ENCODE measurements at regions not wholly inside any gene's neighbourhood (a gene's known extent, or its start where the extent isn't known, plus 50 kb on each side); places are given as distances from the start of the nearest gene placed in this dataset.

- no peak for TF ChIP-seq ATF3 (IDR thresholded peaks at IDR 0.05)
- no peak for TF ChIP-seq ZFX (IDR thresholded peaks at IDR 0.05)
- peak; percentile 29 to 39 (median 32); a peak in 5 of 6 replicates for TF ChIP-seq CTCF (IDR thresholded peaks at IDR 0.05 in 2 of 3, conservative IDR thresholded peaks at IDR 0.05 in 1 of 3; ENCODE audit: borderline replicate concordance in 1 of 3, insufficient read depth in 1 of 3, low read depth in 2 of 3, low read length in 2 of 3)
- TF ChIP-seq REST (IDR thresholded peaks at IDR 0.05; ENCODE audit: low read depth): no peak
- no peak for TF ChIP-seq POLR2A (IDR thresholded peaks at IDR 0.05; ENCODE audit: borderline replicate concordance, extremely low read depth, insufficient read depth, insufficient read length)
- no peak for TF ChIP-seq FOSL1 (IDR thresholded peaks at IDR 0.05; ENCODE audit: low read depth)
- no peak for TF ChIP-seq SIN3A (IDR thresholded peaks at IDR 0.05; ENCODE audit: low read depth)
- no peak for TF ChIP-seq YY1 (IDR thresholded peaks at IDR 0.05; ENCODE audit: extremely low read depth, insufficient replicate concordance, low read depth, low read length)
- no peak for TF ChIP-seq CBX3 (IDR thresholded peaks at IDR 0.05; ENCODE audit: low read depth)
- no peak for TF ChIP-seq EZH2 (IDR thresholded peaks at IDR 0.05)
- TF ChIP-seq RAD21 (IDR thresholded peaks at IDR 0.05; ENCODE audit: low read depth): peak; percentile 60
- no peak for TF ChIP-seq EZH2phosphoT487 (IDR thresholded peaks at IDR 0.05; ENCODE audit: borderline replicate concordance)
- TF ChIP-seq SRF (IDR thresholded peaks at IDR 0.05; ENCODE audit: low read depth): no peak
- no peak for TF ChIP-seq ZNF274 (IDR thresholded peaks at IDR 0.05; ENCODE audit: low read depth, low read length)
These were observed 53.6 kb upstream of the FRMD1 start for GRCh38 chr6:168132531-168133167.
